Kidney epithelial cell (primary cell): ENCODE measurements at regions not wholly inside any gene's neighbourhood (a gene's known extent, or its start where the extent isn't known, plus 50 kb on each side); places are given as distances from the start of the nearest gene placed in this dataset.

Experiments used
- DNase-seq: peaks from one replicate; pipeline ENCODE4 v3.0.0-alpha.2; 2010; ENCODE audit warnings: low read depth
- H3K27me3 ChIP-seq: 2 replicates; pipeline ENCODE4 v1.6.0; 2011; ENCODE audit warnings: low read length; ENCODE audit not compliant: control insufficient read depth, insufficient read depth
- H3K36me3 ChIP-seq: 2 replicates; pipeline ENCODE4 v1.5.1; 2011; ENCODE audit warnings: low read length; ENCODE audit not compliant: control insufficient read depth, insufficient read depth
- H3K4me3 ChIP-seq: 2 replicates; pipeline ENCODE4 v1.5.1; 2011; ENCODE audit warnings: low read depth, mild to moderate bottlenecking, control low read depth, low read length
- CTCF ChIP-seq: IDR thresholded peaks from 2 replicates; pipeline ENCODE4 v1.5.1; 2011; ENCODE audit warnings: mild to moderate bottlenecking, moderate library complexity, low read length, control low read depth, inconsistent platforms; ENCODE audit not compliant: insufficient read depth, poor library complexity, severe bottlenecking

- H3K36me3 ChIP-seq: no peaks in the 10 kb centered on the region
- no peaks in the 10 kb centered on the region for H3K27me3 ChIP-seq
- no peak for TF ChIP-seq CTCF
- DNase-seq: no peak
- H3K4me3 ChIP-seq: no peak overlapping the region
Observed at GRCh38 chr2:36223259-36223658, 132.3 kb upstream of the CRIM1 start.

- no peak for TF ChIP-seq CTCF
- Histone ChIP-seq H3K4me3 (no peak overlapping the region), H3K36me3 (no peaks in the 10 kb centered on the region), H3K27me3 (no peaks in the 10 kb centered on the region)
- no peak for DNase-seq
Observed at GRCh38 chr2:36222485-36222884, 133.1 kb upstream of the CRIM1 start.

GRCh38 chr2:36214691-36215090 lies 140.9 kb upstream of the CRIM1 start:
- H3K27me3 ChIP-seq: no peaks in the 10 kb centered on the region
- H3K36me3 ChIP-seq: no peaks in the 10 kb centered on the region
- TF ChIP-seq CTCF: no peak
- H3K4me3 ChIP-seq: no peak overlapping the region
- no peak for DNase-seq

- DNase-seq: no peak
- TF ChIP-seq CTCF: no peak
Observed at GRCh38 chr2:36203366-36203765, 152.2 kb upstream of the CRIM1 start.

GRCh38 chr2:36197181-36197971 lies 158.2 kb upstream of the CRIM1 start:
- Histone ChIP-seq H3K4me3 (no peak overlapping the region), H3K36me3 (no peaks in the 10 kb centered on the region), H3K27me3 (no peaks in the 10 kb centered on the region)
- DNase-seq: no peak
- no peak for TF ChIP-seq CTCF

More at GRCh38 chr2:36203366-36203765, 152.2 kb upstream of the CRIM1 start:
- no peaks in the 10 kb centered on the region for H3K27me3 ChIP-seq
- no peak overlapping the region for H3K4me3 ChIP-seq
- no peaks in the 10 kb centered on the region for H3K36me3 ChIP-seq

GRCh38 chr2:36193680-36194079 lies 161.9 kb upstream of the CRIM1 start:
- no peak for TF ChIP-seq CTCF
- Histone ChIP-seq H3K36me3 (no peaks in the 10 kb centered on the region), H3K27me3 (no peaks in the 10 kb centered on the region), H3K4me3 (no peak overlapping the region)
- no peak for DNase-seq
